ENCODE measurements at regions not wholly inside any gene's neighbourhood (a gene's known extent, or its start where the extent isn't known, plus 50 kb on each side); places are given as distances from the start of the nearest gene placed in this dataset.

- TF ChIP-seq, protein P1, sequence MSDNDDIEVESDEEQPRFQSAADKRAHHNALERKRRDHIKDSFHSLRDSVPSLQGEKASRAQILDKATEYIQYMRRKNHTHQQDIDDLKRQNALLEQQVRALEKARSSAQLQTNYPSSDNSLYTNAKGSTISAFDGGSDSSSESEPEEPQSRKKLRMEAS (IDR thresholded peaks at IDR 0.05; ENCODE audit: low read depth, low read length): no peak
- TF ChIP-seq CTCF (IDR thresholded peaks at IDR 0.05; ENCODE audit: low read depth, low read length): no peak
- no peak for TF ChIP-seq POLR2A (IDR thresholded peaks at IDR 0.05; ENCODE audit: extremely low read depth, insufficient read length)
These were observed 219.9 kb downstream of the RFC3 start for GRCh38 chr13:34037636-34038540.
